H1 (cell line): ENCODE measurements at regions not wholly inside any gene's neighbourhood (a gene's known extent, or its start where the extent isn't known, plus 50 kb on each side); places are given as distances from the start of the nearest gene placed in this dataset.

ENCODE experiments used
- CTCF ChIA-PET: fragments of 300-600 bp; sonication (Branson Sonifier 250); formaldehyde crosslinking; loops from one replicate; lab custom pipeline; 2021; ENCODE audit not compliant: partially characterized antibody; lab: Charles Lee
- POLR2A ChIA-PET: fragments of 300-600 bp; sonication (Branson Sonifier 250); formaldehyde crosslinking; loops from one replicate; lab custom pipeline; 2021; ENCODE audit warnings: inconsistent platforms; ENCODE audit not compliant: partially characterized antibody; lab: Charles Lee
- DNase-seq, 2 experiments: peaks; one replicate each; pipeline versions ENCODE4 v3.0.0 to v3.0.0-alpha.2; 2010 to 2022; ENCODE audit warnings: low spot score in 2 of 2, low read depth in 1 of 2, mixed read lengths in 1 of 2
- FAIRE-seq: peaks from 2 replicates; lab custom pipeline; 2011; peaks lifted over from hg19 to GRCh38; lab: Jason Lieb, UNC
- H2AFZ ChIP-seq: 2 replicates; pipeline ENCODE4 v1.8.1; 2012; ENCODE audit warnings: low read length, inconsistent platforms
- H2AK5ac ChIP-seq: 2 replicates; pipeline ENCODE4 v1.6.1; 2013; ENCODE audit warnings: low read depth, low read length
- H2BK120ac ChIP-seq: replicated peaks from 2 replicates; pipeline ENCODE3; 2013; ENCODE audit warnings: low read depth, low read length, inconsistent platforms
- H2BK12ac ChIP-seq: 2 replicates; pipeline ENCODE4 v1.6.1; 2013; ENCODE audit warnings: low read depth, low read length
- H2BK15ac ChIP-seq: 2 replicates; pipeline ENCODE4 v1.6.1; 2013; ENCODE audit warnings: low read length
- H2BK20ac ChIP-seq: 2 replicates; pipeline ENCODE4 v1.6.1; 2013; ENCODE audit warnings: low read length
- H2BK5ac ChIP-seq: 2 replicates; pipeline ENCODE4 v1.6.1; 2013; ENCODE audit warnings: low read depth, low read length
- H3K14ac ChIP-seq: 2 replicates; pipeline ENCODE4 v1.6.1; 2013; ENCODE audit warnings: inconsistent platforms; ENCODE audit not compliant: insufficient read length
- H3K18ac ChIP-seq: 2 replicates; pipeline ENCODE4 v1.6.1; 2013; ENCODE audit warnings: low read length; ENCODE audit errors: extremely low read depth
- H3K23ac ChIP-seq: 2 replicates; pipeline ENCODE4 v1.6.1; 2013; ENCODE audit warnings: inconsistent platforms; ENCODE audit not compliant: insufficient read length
- H3K23me2 ChIP-seq: 2 replicates; pipeline ENCODE4 v1.6.1; 2013; ENCODE audit warnings: low read depth, low read length
- H3K27ac ChIP-seq: 2 replicates; pipeline ENCODE4 v1.6.1; 2011; ENCODE audit warnings: low read depth, low read length, inconsistent platforms
- H3K27me3 ChIP-seq, 4 experiments: replicated peaks in 1 of 4; 1 replicate in 1 of 4; 2 replicates in 3 of 4; pipeline versions ENCODE4 v1.6.1 to v1.8.1; 2011 to 2013; ENCODE audit warnings: low read length in 3 of 4, mild to moderate bottlenecking in 3 of 4, inconsistent platforms in 2 of 4, mixed read lengths in 2 of 4, moderate library complexity in 1 of 4; ENCODE audit not compliant: control insufficient read depth in 3 of 4, insufficient read depth in 3 of 4; ENCODE audit errors: extremely low read depth in 1 of 4
- H3K36me3 ChIP-seq, 4 experiments: 2 replicates each; pipeline versions ENCODE4 v1.6.1 to v1.8.1; 2011 to 2013; ENCODE audit warnings: mild to moderate bottlenecking in 4 of 4, low read length in 3 of 4, moderate library complexity in 2 of 4, control low read depth in 1 of 4, inconsistent platforms in 1 of 4; ENCODE audit not compliant: insufficient read depth in 4 of 4, control insufficient read depth in 2 of 4
- H3K4ac ChIP-seq: replicated peaks from 2 replicates; pipeline ENCODE3; 2013; ENCODE audit warnings: low read length, low read depth, mixed read lengths, inconsistent platforms; ENCODE audit not compliant: insufficient read length
- H3K4me1 ChIP-seq, 4 experiments: replicated peaks in 1 of 4; 1 replicate in 1 of 4; 2 replicates in 3 of 4; pipeline versions ENCODE4 v1.6.1 to v1.8.1; 2011 to 2013; ENCODE audit warnings: low read length in 3 of 4, inconsistent platforms in 2 of 4, mixed read lengths in 1 of 4; ENCODE audit not compliant: insufficient read depth in 4 of 4, control insufficient read depth in 3 of 4
- H3K4me2 ChIP-seq, 2 experiments: 2 replicates each; pipeline versions ENCODE4 v1.6.1 to v1.8.1; 2011 to 2013; ENCODE audit warnings: low read depth in 2 of 2, low read length in 2 of 2, control low read depth in 1 of 2, inconsistent platforms in 1 of 2, mild to moderate bottlenecking in 1 of 2; ENCODE audit not compliant: insufficient read depth in 1 of 2
- H3K4me3 ChIP-seq, 4 experiments: fragments of 200-600, 300-600 bp in 1 of 4; sonication (generic), shearing (Covaris generic), sonication (Bioruptor Twin) in 1 of 4; 2 replicates each; pipeline versions ENCODE4 v1.5.1 to v1.8.1; 2011 to 2016; ENCODE audit warnings: low read length in 4 of 4, low read depth in 3 of 4, control low read depth in 2 of 4, inconsistent platforms in 2 of 4, mild to moderate bottlenecking in 2 of 4, mixed read lengths in 1 of 4, moderate library complexity in 1 of 4; ENCODE audit not compliant: insufficient read depth in 2 of 4; ENCODE audit errors: extremely low read depth in 1 of 4
- H3K56ac ChIP-seq: replicated peaks from 2 replicates; pipeline ENCODE3; 2013; ENCODE audit warnings: low read depth, mild to moderate bottlenecking, mixed read lengths, low read length, inconsistent platforms; ENCODE audit not compliant: insufficient read length
- H3K79me1 ChIP-seq: 2 replicates; pipeline ENCODE4 v1.6.1; 2013; ENCODE audit warnings: low read depth, low read length, control low read depth
- H3K79me2 ChIP-seq, 2 experiments: 2 replicates each; pipeline versions ENCODE4 v1.6.1 to v1.8.1; 2012 to 2013; ENCODE audit warnings: low read length in 2 of 2, mild to moderate bottlenecking in 2 of 2, inconsistent platforms in 1 of 2; ENCODE audit not compliant: insufficient read depth in 2 of 2, control insufficient read depth in 1 of 2
- H3K9ac ChIP-seq, 4 experiments: replicated peaks in 1 of 4; 1 replicate in 1 of 4; 2 replicates in 3 of 4; pipeline versions ENCODE4 v1.6.1 to v1.8.1; 2011 to 2013; ENCODE audit warnings: low read depth in 3 of 4, low read length in 3 of 4, control low read depth in 2 of 4, mild to moderate bottlenecking in 2 of 4, moderate library complexity in 2 of 4, inconsistent platforms in 1 of 4; ENCODE audit errors: extremely low read depth in 1 of 4
- H3K9me3 ChIP-seq, 2 experiments: 2 replicates each; pipeline versions ENCODE4 v1.6.1 to v1.8.1; 2012 to 2013; ENCODE audit warnings: mild to moderate bottlenecking in 2 of 2, moderate library complexity in 2 of 2, control low read depth in 1 of 2, inconsistent platforms in 1 of 2, low read depth in 1 of 2, low read length in 1 of 2, mixed read lengths in 1 of 2; ENCODE audit not compliant: insufficient read depth in 2 of 2
- H4K20me1 ChIP-seq, 2 experiments: replicated peaks in 1 of 2; 2 replicates each; pipeline versions ENCODE3 to v1.8.1; 2011 to 2013; ENCODE audit warnings: inconsistent platforms in 2 of 2, low read length in 2 of 2, mild to moderate bottlenecking in 1 of 2; ENCODE audit not compliant: insufficient read depth in 2 of 2, control insufficient read depth in 1 of 2
- H4K5ac ChIP-seq: 2 replicates; pipeline ENCODE4 v1.6.1; 2013; ENCODE audit warnings: low read length, low read depth, mixed read lengths, inconsistent platforms; ENCODE audit not compliant: insufficient read length
- H4K8ac ChIP-seq: 2 replicates; pipeline ENCODE4 v1.8.0; 2013; ENCODE audit warnings: mild to moderate bottlenecking, moderate library complexity, low read length, inconsistent platforms; ENCODE audit not compliant: insufficient read depth; ENCODE audit errors: extremely low read depth
- H4K91ac ChIP-seq: replicated peaks from 2 replicates; pipeline ENCODE3; 2013; ENCODE audit warnings: low read length, mixed read lengths, inconsistent platforms; ENCODE audit not compliant: insufficient read length
- EZH2 ChIP-seq: fragments of 200-600 bp; sonication (generic); IDR thresholded peaks from 2 replicates; pipeline ENCODE4 v1.7.1; 2012; ENCODE audit warnings: low read depth, mild to moderate bottlenecking, moderate library complexity, low read length, inconsistent platforms; ENCODE audit not compliant: severe bottlenecking
- GABPA ChIP-seq: IDR thresholded peaks from 2 replicates; pipeline ENCODE4 v1.6.1; 2011; ENCODE audit warnings: mild to moderate bottlenecking, low read length, moderate library complexity, borderline replicate concordance; ENCODE audit not compliant: insufficient read depth
- HDAC2 ChIP-seq, 2 experiments: fragments of 300-600 bp in 1 of 2; sonication (generic) in 1 of 2; IDR thresholded peaks; 2 replicates each; pipeline ENCODE4 v1.6.1; 2011 to 2012; ENCODE audit warnings: low read depth in 2 of 2, low read length in 2 of 2, mild to moderate bottlenecking in 2 of 2, moderate library complexity in 2 of 2, borderline replicate concordance in 1 of 2, inconsistent platforms in 1 of 2
- JUN ChIP-seq: IDR thresholded peaks from 2 replicates; pipeline ENCODE4 v1.6.1; 2011; ENCODE audit warnings: low read depth, mild to moderate bottlenecking, improper control_type of control experiment, low read length
- KDM1A ChIP-seq: fragments of 200-600, 300-600 bp; sonication (generic); IDR thresholded peaks from 2 replicates; pipeline ENCODE4 v1.7.1; 2016; ENCODE audit warnings: mild to moderate bottlenecking, low read length, borderline replicate concordance
- MAFK ChIP-seq: IDR thresholded peaks from 2 replicates; pipeline ENCODE4 v1.6.1; 2012; ENCODE audit warnings: low read depth, mild to moderate bottlenecking, improper control_type of control experiment, low read length
- NRF1 ChIP-seq: IDR thresholded peaks from 2 replicates; pipeline ENCODE4 v1.6.1; 2011; ENCODE audit warnings: mild to moderate bottlenecking, low read depth, low read length, improper control_type of control experiment
- POLR2A ChIP-seq, 2 experiments: IDR thresholded peaks; 1 replicate in 1 of 2; 2 replicates in 1 of 2; pipeline ENCODE4 v1.6.1; 2011; ENCODE audit warnings: low read depth in 2 of 2, low read length in 2 of 2, mild to moderate bottlenecking in 2 of 2; ENCODE audit errors: control extremely low read depth in 1 of 2
- POLR2AphosphoS5 ChIP-seq: IDR thresholded peaks from 2 replicates; pipeline ENCODE4 v1.6.1; 2011; ENCODE audit warnings: low read depth, low read length
- RAD21 ChIP-seq, 2 experiments: IDR thresholded peaks in 1 of 2; conservative IDR thresholded peaks in 1 of 2; 2 replicates each; pipeline ENCODE4 v1.6.1; 2011; ENCODE audit warnings: low read depth in 2 of 2, low read length in 2 of 2, improper control_type of control experiment in 1 of 2, inconsistent platforms in 1 of 2, mild to moderate bottlenecking in 1 of 2, moderate library complexity in 1 of 2
- RFX5 ChIP-seq: IDR thresholded peaks from 2 replicates; pipeline ENCODE4 v1.6.1; 2011; ENCODE audit warnings: low read depth, low read length, improper control_type of control experiment, borderline replicate concordance
- TBP ChIP-seq: IDR thresholded peaks from 2 replicates; pipeline ENCODE4 v1.6.1; 2011; ENCODE audit warnings: low read depth, low read length, improper control_type of control experiment
- TCF12 ChIP-seq: IDR thresholded peaks from 2 replicates; pipeline ENCODE4 v1.6.1; 2011; ENCODE audit warnings: low read depth, mild to moderate bottlenecking, low read length
- YY1 ChIP-seq: IDR thresholded peaks from 2 replicates; pipeline ENCODE4 v1.6.1; 2011; ENCODE audit warnings: low read depth, mild to moderate bottlenecking, low read length
- WGBS, 2 experiments: shearing (Covaris generic) in 1 of 2; methylation state at CpG; one replicate each; pipeline versions ENCODE4 v1.1.6 to v1.1.7; 2013 to 2015; ENCODE audit warnings: low lambda C conversion rate in 2 of 2, mixed read lengths in 2 of 2, inconsistent platforms in 1 of 2, low coverage in 1 of 2, missing lambda C conversion rate in 1 of 2; ENCODE audit not compliant: insufficient replicate concordance in 2 of 2, insufficient coverage in 1 of 2, insufficient read length in 1 of 2; ENCODE audit errors: extremely low coverage in 1 of 2, missing lambda C conversion rate in 1 of 2; 5-methylcytosine and 5-hydroxymethylcytosine counted together
- TF ChIP-seq, protein P1 (sequence below): IDR thresholded peaks from 2 replicates; pipeline ENCODE4 v1.6.1; 2012; ENCODE audit warnings: inconsistent platforms

DNA sequence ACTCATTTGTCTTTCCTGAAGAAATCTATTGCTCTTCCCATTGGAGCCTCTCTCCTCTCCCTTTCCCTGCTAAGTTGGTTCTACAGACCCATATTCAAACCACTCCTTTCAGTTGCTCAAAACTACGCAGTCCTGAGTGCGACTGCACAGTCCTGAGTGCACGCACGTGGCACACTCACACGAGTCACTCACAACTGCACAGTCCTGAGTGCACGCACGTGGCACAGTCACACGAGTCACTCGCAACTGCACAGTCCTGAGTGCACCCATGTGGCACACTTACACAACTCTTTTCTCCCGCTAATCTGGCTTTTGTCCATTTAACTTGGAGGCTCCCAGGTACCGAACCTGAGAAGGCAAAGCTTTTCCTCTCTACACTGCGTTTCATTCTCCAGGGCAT, 159.7 kb downstream of the RNASET2 start:
- no peaks in the 10 kb centered on the region for H3K4me1 ChIP-seq
- no peak overlapping the region for H2BK5ac ChIP-seq
- no peak overlapping the region for H2AK5ac ChIP-seq
- no peaks in the 10 kb centered on the region for H4K20me1 ChIP-seq
- H2BK12ac ChIP-seq: no peak overlapping the region
- 92% methylated on average over 12 of the region's 12 CpGs; no CpG with 5 or more reads in 1 of the 2 experiments for WGBS, 2 experiments
- no peak overlapping the region for H3K56ac ChIP-seq
- no peaks in the 10 kb centered on the region for H3K36me3 ChIP-seq
- no peaks in the 10 kb centered on the region for H3K79me2 ChIP-seq
- H3K9ac ChIP-seq: no peak overlapping the region
- H3K27me3 ChIP-seq: no peaks in the 10 kb centered on the region
- H2AFZ ChIP-seq: no peak overlapping the region
- H3K23ac ChIP-seq: no peak overlapping the region
- POLR2A ChIA-PET: interaction anchor here (0.6 kb wide), 1 partner anchor 71 kb away, joined by 4 read pairs; no protein-coding TSS in a partner anchor
- no peak overlapping the region for H3K4ac ChIP-seq
- H2BK15ac ChIP-seq: no peak overlapping the region
- H3K14ac ChIP-seq: no peak overlapping the region
- H4K8ac ChIP-seq: no peak overlapping the region
- H3K23me2 ChIP-seq: no peaks in the 10 kb centered on the region
- CTCF ChIA-PET: interaction anchor here (1.7 to 2.0 kb wide), 2 partner anchors 22 to 26 kb away, joined by 4 read pairs; no protein-coding TSS in a partner anchor
- no peak overlapping the region for H3K4me3 ChIP-seq
- H2BK120ac ChIP-seq: no peak overlapping the region
- H3K18ac ChIP-seq: no peak overlapping the region
- FAIRE-seq (no peak), DNase-seq (peak in 1 of 2 experiments; percentile 29)
- no peak overlapping the region for H3K27ac ChIP-seq
- no peaks in the 10 kb centered on the region for H3K9me3 ChIP-seq
- no peaks in the 10 kb centered on the region for H3K79me1 ChIP-seq
- no peak overlapping the region for H3K4me2 ChIP-seq
- H2BK20ac ChIP-seq: no peak overlapping the region
- no peak overlapping the region for H4K91ac ChIP-seq
- H4K5ac ChIP-seq: no peak overlapping the region
- TF ChIP-seq YY1 (no peak), POLR2AphosphoS5 (no peak), GABPA (no peak), HDAC2 (IDR thresholded peaks at IDR 0.05; ENCODE audit: borderline replicate concordance in 1 of 2, low read depth in 2 of 2, low read length in 2 of 2) (no peak), RFX5 (no peak), TBP (no peak), RAD21 (IDR thresholded peaks at IDR 0.05 in 1 of 2, conservative IDR thresholded peaks at IDR 0.05 in 1 of 2; ENCODE audit: low read depth in 2 of 2, low read length in 2 of 2) (no peak), MAFK (no peak), KDM1A (no peak), NRF1 (no peak), POLR2A (IDR thresholded peaks at IDR 0.05; ENCODE audit: control extremely low read depth in 1 of 2, low read depth in 2 of 2, low read length in 2 of 2) (no peak), EZH2 (no peak), TCF12 (no peak), JUN (no peak)
- TF ChIP-seq, protein P1, sequence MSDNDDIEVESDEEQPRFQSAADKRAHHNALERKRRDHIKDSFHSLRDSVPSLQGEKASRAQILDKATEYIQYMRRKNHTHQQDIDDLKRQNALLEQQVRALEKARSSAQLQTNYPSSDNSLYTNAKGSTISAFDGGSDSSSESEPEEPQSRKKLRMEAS: no peak
